ENCODE measurements at regions not wholly inside any gene's neighbourhood (a gene's known extent, or its start where the extent isn't known, plus 50 kb on each side); places are given as distances from the start of the nearest gene placed in this dataset.

- Histone ChIP-seq H3K14ac (ENCODE audit: low read length in 2 of 2) (no peak overlapping the region), H4K8ac (ENCODE audit: low read length) (no peak overlapping the region), H2AFZ (ENCODE audit: low read depth, low read length) (no peak overlapping the region), H3K23ac (ENCODE audit: low read length in 2 of 2) (no peak overlapping the region), H3K27me3 (ENCODE audit: control insufficient read depth in 1 of 2, insufficient read depth in 1 of 2, low read length in 2 of 2) (no peaks in the 10 kb centered on the region), H2BK15ac (ENCODE audit: low read depth, poor library complexity, severe bottlenecking) (no peak overlapping the region), H3K4ac (ENCODE audit: low read depth in 1 of 2, low read length in 2 of 2) (no peak overlapping the region), H2BK120ac (ENCODE audit: low read depth, low read length) (no peak overlapping the region), H3K4me2 (ENCODE audit: low read length, poor library complexity, severe bottlenecking) (no peak overlapping the region), H3K27ac (ENCODE audit: low read length, poor library complexity, severe bottlenecking) (no peak overlapping the region), H3K4me1 (ENCODE audit: control insufficient read depth, insufficient read depth, low read depth, low read length) (no peaks in the 10 kb centered on the region), H2BK5ac (ENCODE audit: low read depth, low read length, poor library complexity, severe bottlenecking) (no peak overlapping the region), H3K9me3 (ENCODE audit: control insufficient read depth, low read length) (peaks cover 30% of the 10 kb centered on the region), H2AK5ac (ENCODE audit: low read length, severe bottlenecking) (no peak overlapping the region), H3K18ac (ENCODE audit: low read depth in 1 of 2, low read length in 2 of 2) (no peak overlapping the region), H3K9ac (ENCODE audit: low read length) (no peak overlapping the region), H4K91ac (ENCODE audit: low read length) (no peak overlapping the region), H3K4me3 (ENCODE audit: insufficient read depth in 1 of 2, low read depth in 1 of 2, low read length in 2 of 2) (no peak overlapping the region), H3K36me3 (ENCODE audit: control insufficient read depth in 1 of 2, insufficient read depth in 2 of 2, low read depth in 1 of 2, low read length in 2 of 2) (no peaks in the 10 kb centered on the region), H3K79me1 (replicated peaks; ENCODE audit: low read length, poor library complexity, severe bottlenecking) (no peaks in the 10 kb centered on the region), H2BK12ac (ENCODE audit: low read length in 2 of 2) (no peak overlapping the region)
- DNase-seq = no peak
Measured at GRCh38 chr11:79960461-79960860, 519.6 kb upstream of the TENM4 start.

GRCh38 chr11:79959318-79959717, 518.5 kb upstream of the TENM4 start:
- no peak overlapping the region for H2BK120ac ChIP-seq (ENCODE audit: low read depth, low read length)
- H3K9me3 ChIP-seq (ENCODE audit: control insufficient read depth, low read length) = peaks cover 30% of the 10 kb centered on the region
- WGBS = 52% methylated on average over 2 of the region's 2 CpGs
- H3K4me2 ChIP-seq (ENCODE audit: low read length, poor library complexity, severe bottlenecking) = no peak overlapping the region
- no peaks in the 10 kb centered on the region for H3K79me1 ChIP-seq (replicated peaks; ENCODE audit: low read length, poor library complexity, severe bottlenecking)
- no peak overlapping the region for H3K9ac ChIP-seq (ENCODE audit: low read length)
- H3K36me3 ChIP-seq (ENCODE audit: control insufficient read depth in 1 of 2, insufficient read depth in 2 of 2, low read depth in 1 of 2, low read length in 2 of 2) = no peaks in the 10 kb centered on the region
- H3K4me3 ChIP-seq (ENCODE audit: insufficient read depth in 1 of 2, low read depth in 1 of 2, low read length in 2 of 2) = no peak overlapping the region
- H4K8ac ChIP-seq (ENCODE audit: low read length) = no peak overlapping the region
- no peak overlapping the region for H2AFZ ChIP-seq (ENCODE audit: low read depth, low read length)
- no peak overlapping the region for H4K91ac ChIP-seq (ENCODE audit: low read length)
- no peak overlapping the region for H2BK15ac ChIP-seq (ENCODE audit: low read depth, poor library complexity, severe bottlenecking)
- no peak overlapping the region for H3K4ac ChIP-seq (ENCODE audit: low read depth in 1 of 2, low read length in 2 of 2)
- no peak overlapping the region for H3K18ac ChIP-seq (ENCODE audit: low read depth in 1 of 2, low read length in 2 of 2)
- no peaks in the 10 kb centered on the region for H3K4me1 ChIP-seq (ENCODE audit: control insufficient read depth, insufficient read depth, low read depth, low read length)
- H2BK5ac ChIP-seq (ENCODE audit: low read depth, low read length, poor library complexity, severe bottlenecking) = no peak overlapping the region
- no peak overlapping the region for H2BK12ac ChIP-seq (ENCODE audit: low read length in 2 of 2)
- no peak overlapping the region for H3K14ac ChIP-seq (ENCODE audit: low read length in 2 of 2)
- DNase-seq = no peak
- no peak overlapping the region for H2AK5ac ChIP-seq (ENCODE audit: low read length, severe bottlenecking)
- no peaks in the 10 kb centered on the region for H3K27me3 ChIP-seq (ENCODE audit: control insufficient read depth in 1 of 2, insufficient read depth in 1 of 2, low read length in 2 of 2)
- H3K23ac ChIP-seq (ENCODE audit: low read length in 2 of 2) = no peak overlapping the region
- no peak overlapping the region for H3K27ac ChIP-seq (ENCODE audit: low read length, poor library complexity, severe bottlenecking)

GRCh38 chr11:79957702-79958101, 516.9 kb upstream of the TENM4 start:
- no peaks in the 10 kb centered on the region for H3K4me1 ChIP-seq (ENCODE audit: control insufficient read depth, insufficient read depth, low read depth, low read length)
- no peaks in the 10 kb centered on the region for H3K27me3 ChIP-seq (ENCODE audit: control insufficient read depth in 1 of 2, insufficient read depth in 1 of 2, low read length in 2 of 2)
- no peak overlapping the region for H3K23ac ChIP-seq (ENCODE audit: low read length in 2 of 2)
- H3K79me1 ChIP-seq (replicated peaks; ENCODE audit: low read length, poor library complexity, severe bottlenecking) = no peaks in the 10 kb centered on the region
- H3K9ac ChIP-seq (ENCODE audit: low read length) = no peak overlapping the region
- H3K4me3 ChIP-seq (ENCODE audit: insufficient read depth in 1 of 2, low read depth in 1 of 2, low read length in 2 of 2) = no peak overlapping the region
- no peaks in the 10 kb centered on the region for H3K36me3 ChIP-seq (ENCODE audit: control insufficient read depth in 1 of 2, insufficient read depth in 2 of 2, low read depth in 1 of 2, low read length in 2 of 2)
- H3K18ac ChIP-seq (ENCODE audit: low read depth in 1 of 2, low read length in 2 of 2) = no peak overlapping the region
- DNase-seq = no peak
- H2BK12ac ChIP-seq (ENCODE audit: low read length in 2 of 2) = no peak overlapping the region
- H2BK120ac ChIP-seq (ENCODE audit: low read depth, low read length) = no peak overlapping the region
- H3K14ac ChIP-seq (ENCODE audit: low read length in 2 of 2) = no peak overlapping the region
- no peak overlapping the region for H2AFZ ChIP-seq (ENCODE audit: low read depth, low read length)
- H4K8ac ChIP-seq (ENCODE audit: low read length) = no peak overlapping the region
- H2BK15ac ChIP-seq (ENCODE audit: low read depth, poor library complexity, severe bottlenecking) = no peak overlapping the region
- H4K91ac ChIP-seq (ENCODE audit: low read length) = no peak overlapping the region
- H3K9me3 ChIP-seq (ENCODE audit: control insufficient read depth, low read length) = peaks cover 30% of the 10 kb centered on the region
- H2BK5ac ChIP-seq (ENCODE audit: low read depth, low read length, poor library complexity, severe bottlenecking) = no peak overlapping the region
- no peak overlapping the region for H3K4me2 ChIP-seq (ENCODE audit: low read length, poor library complexity, severe bottlenecking)
- H3K27ac ChIP-seq (ENCODE audit: low read length, poor library complexity, severe bottlenecking) = no peak overlapping the region
- no peak overlapping the region for H3K4ac ChIP-seq (ENCODE audit: low read depth in 1 of 2, low read length in 2 of 2)
- H2AK5ac ChIP-seq (ENCODE audit: low read length, severe bottlenecking) = no peak overlapping the region

GRCh38 chr11:79956061-79956460, 515.2 kb upstream of the TENM4 start:
- Histone ChIP-seq H3K23ac (ENCODE audit: low read length in 2 of 2) (no peak overlapping the region), H3K9me3 (ENCODE audit: control insufficient read depth, low read length) (peaks cover 30% of the 10 kb centered on the region), H2BK12ac (ENCODE audit: low read length in 2 of 2) (no peak overlapping the region), H3K4me2 (ENCODE audit: low read length, poor library complexity, severe bottlenecking) (no peak overlapping the region), H3K18ac (ENCODE audit: low read depth in 1 of 2, low read length in 2 of 2) (no peak overlapping the region), H3K4me3 (ENCODE audit: insufficient read depth in 1 of 2, low read depth in 1 of 2, low read length in 2 of 2) (no peak overlapping the region), H4K91ac (ENCODE audit: low read length) (no peak overlapping the region), H3K4ac (ENCODE audit: low read depth in 1 of 2, low read length in 2 of 2) (no peak overlapping the region), H2AK5ac (ENCODE audit: low read length, severe bottlenecking) (no peak overlapping the region), H3K9ac (ENCODE audit: low read length) (no peak overlapping the region), H4K8ac (ENCODE audit: low read length) (no peak overlapping the region), H3K4me1 (ENCODE audit: control insufficient read depth, insufficient read depth, low read depth, low read length) (no peaks in the 10 kb centered on the region), H3K14ac (ENCODE audit: low read length in 2 of 2) (no peak overlapping the region), H3K27ac (ENCODE audit: low read length, poor library complexity, severe bottlenecking) (no peak overlapping the region), H3K36me3 (ENCODE audit: control insufficient read depth in 1 of 2, insufficient read depth in 2 of 2, low read depth in 1 of 2, low read length in 2 of 2) (no peaks in the 10 kb centered on the region), H3K27me3 (ENCODE audit: control insufficient read depth in 1 of 2, insufficient read depth in 1 of 2, low read length in 2 of 2) (peaks cover 0 to 6% of the 10 kb centered on the region in 2 experiments), H2BK120ac (ENCODE audit: low read depth, low read length) (no peak overlapping the region), H2BK5ac (ENCODE audit: low read depth, low read length, poor library complexity, severe bottlenecking) (no peak overlapping the region), H3K79me1 (replicated peaks; ENCODE audit: low read length, poor library complexity, severe bottlenecking) (no peaks in the 10 kb centered on the region), H2AFZ (ENCODE audit: low read depth, low read length) (no peak overlapping the region), H2BK15ac (ENCODE audit: low read depth, poor library complexity, severe bottlenecking) (no peak overlapping the region)
- DNase-seq = no peak
- WGBS = 73% methylated on average over 4 of the region's 4 CpGs
